Mesothelial cell of epicardium (in vitro differentiated cells): ENCODE measurements at regions not wholly inside any gene's neighbourhood (a gene's known extent, or its start where the extent isn't known, plus 50 kb on each side); places are given as distances from the start of the nearest gene placed in this dataset.
"Not testable (repeated sequence)": the region's sequence is repeated elsewhere in the genome, so short reads cannot be mapped to it uniquely, and the experiment has no call there.

ENCODE experiments used
- DNase-seq, 2 experiments: peaks; one replicate each; pipeline ENCODE4 v3.0.0; 2021; ENCODE audit warnings: low spot score in 2 of 2; ENCODE audit not compliant: unreplicated experiment in 2 of 2
- H3K27ac Mint-ChIP-seq: 2 replicates; pipeline ENCODE4 v1.8.0; 2021; ENCODE audit warnings: mixed read lengths
- H3K27me3 Mint-ChIP-seq: 2 replicates; pipeline ENCODE4 v1.8.0; 2021; ENCODE audit warnings: low read depth, mixed read lengths
- H3K36me3 Mint-ChIP-seq: 2 replicates; pipeline ENCODE4 v1.8.0; 2021; ENCODE audit warnings: mixed read lengths
- H3K4me1 Mint-ChIP-seq: 2 replicates; pipeline ENCODE4 v1.8.0; 2021; ENCODE audit warnings: mixed read lengths
- H3K4me3 Mint-ChIP-seq: 2 replicates; pipeline ENCODE4 v1.8.0; 2021; ENCODE audit warnings: mild to moderate bottlenecking, moderate library complexity, mixed read lengths
- H3K9me3 Mint-ChIP-seq: 2 replicates; pipeline ENCODE4 v1.8.0; 2021; ENCODE audit warnings: mixed read lengths
- CTCF ChIP-seq: fragments of 200-600 bp; sonication (generic); IDR thresholded peaks from one replicate; pipeline ENCODE4 v1.5.0; 2021; ENCODE audit warnings: antibody characterized with exemption; ENCODE audit not compliant: unreplicated experiment

GRCh38 chr22:23396362-23397007, 183.6 kb downstream of the IGLL1 start:
- Mint-ChIP-seq H3K4me3 (peak overlapping the region; percentile 50), H3K36me3 (peaks cover 13% of the 10 kb centered on the region), H3K4me1 (peaks cover 57% of the 10 kb centered on the region), H3K27me3 (no peaks in the 10 kb centered on the region), H3K27ac (peak overlapping the region; percentile 87), H3K9me3 (no peaks in the 10 kb centered on the region)
- DNase-seq: no peak
- TF ChIP-seq CTCF: no peak

GRCh38 chr22:23395530-23396361, 184.3 kb downstream of the IGLL1 start:
- no peak for DNase-seq
- peaks cover 18% of the 10 kb centered on the region for H3K36me3 Mint-ChIP-seq
- no peaks in the 10 kb centered on the region for H3K9me3 Mint-ChIP-seq
- peaks cover 56% of the 10 kb centered on the region for H3K4me1 Mint-ChIP-seq
- no peak for TF ChIP-seq CTCF
- H3K4me3 Mint-ChIP-seq: no peak overlapping the region
- no peaks in the 10 kb centered on the region for H3K27me3 Mint-ChIP-seq
- H3K27ac Mint-ChIP-seq: peak overlapping the region; percentile 25

GRCh38 chr22:23394525-23395326, 185.4 kb downstream of the IGLL1 start:
- peaks cover 47% of the 10 kb centered on the region for H3K4me1 Mint-ChIP-seq
- peaks cover 18% of the 10 kb centered on the region for H3K36me3 Mint-ChIP-seq
- no peaks in the 10 kb centered on the region for H3K27me3 Mint-ChIP-seq
- H3K27ac Mint-ChIP-seq: peak overlapping the region; percentile 30
- DNase-seq: no peak
- H3K4me3 Mint-ChIP-seq: no peak overlapping the region
- no peaks in the 10 kb centered on the region for H3K9me3 Mint-ChIP-seq
- TF ChIP-seq CTCF: no peak

GRCh38 chr22:23393721-23394320, 186.3 kb downstream of the IGLL1 start:
- Mint-ChIP-seq H3K36me3 (peaks cover 21% of the 10 kb centered on the region), H3K4me1 (peaks cover 42% of the 10 kb centered on the region), H3K27ac (no peak overlapping the region), H3K27me3 (no peaks in the 10 kb centered on the region), H3K9me3 (no peaks in the 10 kb centered on the region), H3K4me3 (no peak overlapping the region)
- no peak for TF ChIP-seq CTCF
- no peak for DNase-seq

- not testable (repeated sequence) for H3K9me3 Mint-ChIP-seq, H3K4me3 Mint-ChIP-seq, H3K27me3 Mint-ChIP-seq, DNase-seq, H3K27ac Mint-ChIP-seq
- peaks cover 21% of the 10 kb centered on the region for H3K36me3 Mint-ChIP-seq
- peaks cover 38% of the 10 kb centered on the region for H3K4me1 Mint-ChIP-seq
Measured at GRCh38 chr22:23393199-23393598, 186.9 kb downstream of the IGLL1 start.
